GM13977 (cell line): ENCODE measurements at regions not wholly inside any gene's neighbourhood (a gene's known extent, or its start where the extent isn't known, plus 50 kb on each side); places are given as distances from the start of the nearest gene placed in this dataset.

Source experiments
- DNase-seq: peaks from one replicate; pipeline ENCODE4 v3.0.0; 2012; ENCODE audit warnings: low spot score
- in situ Hi-C: fragments of 300-500 bp; cut with MboI; formaldehyde crosslinking; loops from one replicate; pipeline ENCODE4 v1.12.0; 2022; ENCODE audit warnings: low sequenced_read_pairs, low pct_unique_long_range_greater_than_20kb, mixed read lengths, inconsistent platforms; ENCODE audit not compliant: unreplicated experiment
- TF ChIP-seq, protein P1 (sequence below): IDR thresholded peaks from 2 replicates; pipeline ENCODE4 v1.5.1; 2012; ENCODE audit warnings: mild to moderate bottlenecking, control low read depth; ENCODE audit not compliant: insufficient read depth; ENCODE audit errors: extremely low read depth, missing control alignments

DNA sequence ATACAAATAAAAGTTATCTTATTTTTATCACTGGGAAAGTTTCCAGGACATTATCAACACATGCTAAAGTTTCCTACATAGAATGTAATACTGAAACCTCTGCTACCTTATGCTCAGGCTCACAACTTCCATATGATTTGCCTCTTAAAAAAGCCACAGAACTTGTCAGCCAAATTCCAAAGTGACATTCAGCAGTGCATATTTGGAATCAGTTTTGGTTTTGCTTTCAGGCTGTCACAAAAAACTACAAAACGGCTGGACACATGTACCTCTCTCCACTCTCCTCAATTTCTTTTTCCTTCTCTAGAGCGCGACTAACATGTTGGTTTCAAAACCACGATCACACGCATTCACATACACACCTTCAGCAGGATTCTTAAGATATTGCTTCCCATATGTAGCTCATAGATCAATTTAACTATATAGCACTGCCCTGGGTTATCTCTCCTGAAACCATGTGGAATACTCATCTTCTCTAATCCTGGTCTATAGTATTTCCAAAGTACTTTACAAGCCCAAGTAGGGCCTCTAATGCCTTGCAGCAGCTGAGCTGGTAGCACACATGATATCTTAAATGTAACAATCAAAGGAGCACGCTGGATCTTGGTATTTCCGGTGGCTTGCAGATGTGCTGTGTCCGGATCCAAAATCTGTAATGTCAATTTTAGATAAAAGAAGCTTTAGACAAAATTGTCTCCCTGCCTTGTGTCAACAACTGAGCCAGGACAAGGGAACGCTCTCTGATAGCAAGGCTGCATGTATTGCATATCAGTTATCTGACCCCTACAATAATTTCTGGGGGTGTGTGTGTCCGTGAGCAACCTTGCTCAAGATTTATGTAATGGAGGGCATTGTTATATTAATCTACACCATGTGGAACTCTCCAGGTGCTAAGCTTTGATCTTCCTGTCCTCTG lies 203.2 kb downstream of the DMRT2 start:
- DNase-seq = no peak
- in situ Hi-C loops = no loop called here
- TF ChIP-seq, protein P1, sequence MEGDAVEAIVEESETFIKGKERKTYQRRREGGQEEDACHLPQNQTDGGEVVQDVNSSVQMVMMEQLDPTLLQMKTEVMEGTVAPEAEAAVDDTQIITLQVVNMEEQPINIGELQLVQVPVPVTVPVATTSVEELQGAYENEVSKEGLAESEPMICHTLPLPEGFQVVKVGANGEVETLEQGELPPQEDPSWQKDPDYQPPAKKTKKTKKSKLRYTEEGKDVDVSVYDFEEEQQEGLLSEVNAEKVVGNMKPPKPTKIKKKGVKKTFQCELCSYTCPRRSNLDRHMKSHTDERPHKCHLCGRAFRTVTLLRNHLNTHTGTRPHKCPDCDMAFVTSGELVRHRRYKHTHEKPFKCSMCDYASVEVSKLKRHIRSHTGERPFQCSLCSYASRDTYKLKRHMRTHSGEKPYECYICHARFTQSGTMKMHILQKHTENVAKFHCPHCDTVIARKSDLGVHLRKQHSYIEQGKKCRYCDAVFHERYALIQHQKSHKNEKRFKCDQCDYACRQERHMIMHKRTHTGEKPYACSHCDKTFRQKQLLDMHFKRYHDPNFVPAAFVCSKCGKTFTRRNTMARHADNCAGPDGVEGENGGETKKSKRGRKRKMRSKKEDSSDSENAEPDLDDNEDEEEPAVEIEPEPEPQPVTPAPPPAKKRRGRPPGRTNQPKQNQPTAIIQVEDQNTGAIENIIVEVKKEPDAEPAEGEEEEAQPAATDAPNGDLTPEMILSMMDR = no peak

DNA sequence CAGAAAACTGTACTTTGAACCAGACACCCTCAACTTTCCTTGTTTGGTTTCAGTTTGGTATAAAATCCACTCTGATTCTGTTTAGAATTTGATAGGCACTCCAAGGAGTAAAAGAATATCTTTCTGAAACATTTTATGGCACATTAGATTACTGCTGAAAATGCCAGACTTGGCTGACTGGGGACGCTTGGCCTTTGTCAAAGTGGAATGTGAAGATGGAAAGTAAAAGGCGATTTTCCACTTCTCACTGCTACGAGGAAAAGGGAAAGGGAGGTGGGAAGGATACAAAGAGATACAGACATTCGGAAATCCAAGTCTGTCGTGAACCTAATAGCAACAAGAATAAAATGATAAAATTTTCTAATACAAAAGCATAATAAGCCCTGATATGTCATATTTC lies 203.9 kb downstream of the DMRT2 start:
- in situ Hi-C loops = no loop called here
- TF ChIP-seq, protein P1 = no peak
- no peak for DNase-seq

DNA sequence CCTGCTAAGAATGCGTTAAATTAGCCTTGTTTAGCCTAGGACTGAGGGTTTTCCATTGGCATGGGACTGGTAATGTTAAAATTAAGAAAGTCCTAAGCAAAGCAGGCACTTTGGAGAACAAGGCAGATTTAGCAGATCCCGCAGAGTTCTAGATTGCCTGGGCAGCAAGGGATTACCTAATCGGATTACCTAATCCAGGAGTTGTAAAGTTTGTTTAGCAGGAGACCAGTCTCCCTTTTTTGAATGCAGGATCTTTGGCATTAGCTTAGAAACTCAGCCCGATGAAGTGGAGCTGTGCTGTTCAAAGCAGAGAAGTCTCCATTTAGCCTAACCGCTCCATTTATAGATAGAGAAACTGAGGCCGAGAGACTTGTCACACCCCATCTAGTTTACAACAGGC lies 206.0 kb downstream of the DMRT2 start:
- in situ Hi-C loops = no loop called here
- DNase-seq = no peak

DNA sequence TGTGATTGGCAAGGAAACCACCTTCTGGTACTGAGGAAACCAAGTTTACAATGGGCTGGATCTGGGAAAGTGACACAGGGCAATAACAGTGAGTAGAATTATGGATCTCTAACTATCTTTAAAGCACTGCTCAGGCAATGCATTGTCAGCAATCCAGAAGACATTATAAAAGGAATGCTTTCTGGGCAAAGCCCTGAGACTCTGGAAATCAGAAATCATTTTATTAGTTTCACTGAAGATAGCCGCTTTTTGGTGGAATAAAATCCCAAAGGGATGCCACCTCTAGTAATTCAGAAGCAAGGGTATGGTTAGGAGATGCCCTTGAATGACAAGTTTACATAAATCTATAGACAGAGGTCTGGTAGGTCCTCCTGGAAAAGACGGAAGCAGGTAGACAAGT lies 211.1 kb downstream of the DMRT2 start:
- DNase-seq = no peak
- in situ Hi-C loops = no loop called here
- TF ChIP-seq, protein P1 = no peak

More for the DNA sequence above, 206.0 kb downstream of the DMRT2 start:
- TF ChIP-seq, protein P1 = no peak

DNA sequence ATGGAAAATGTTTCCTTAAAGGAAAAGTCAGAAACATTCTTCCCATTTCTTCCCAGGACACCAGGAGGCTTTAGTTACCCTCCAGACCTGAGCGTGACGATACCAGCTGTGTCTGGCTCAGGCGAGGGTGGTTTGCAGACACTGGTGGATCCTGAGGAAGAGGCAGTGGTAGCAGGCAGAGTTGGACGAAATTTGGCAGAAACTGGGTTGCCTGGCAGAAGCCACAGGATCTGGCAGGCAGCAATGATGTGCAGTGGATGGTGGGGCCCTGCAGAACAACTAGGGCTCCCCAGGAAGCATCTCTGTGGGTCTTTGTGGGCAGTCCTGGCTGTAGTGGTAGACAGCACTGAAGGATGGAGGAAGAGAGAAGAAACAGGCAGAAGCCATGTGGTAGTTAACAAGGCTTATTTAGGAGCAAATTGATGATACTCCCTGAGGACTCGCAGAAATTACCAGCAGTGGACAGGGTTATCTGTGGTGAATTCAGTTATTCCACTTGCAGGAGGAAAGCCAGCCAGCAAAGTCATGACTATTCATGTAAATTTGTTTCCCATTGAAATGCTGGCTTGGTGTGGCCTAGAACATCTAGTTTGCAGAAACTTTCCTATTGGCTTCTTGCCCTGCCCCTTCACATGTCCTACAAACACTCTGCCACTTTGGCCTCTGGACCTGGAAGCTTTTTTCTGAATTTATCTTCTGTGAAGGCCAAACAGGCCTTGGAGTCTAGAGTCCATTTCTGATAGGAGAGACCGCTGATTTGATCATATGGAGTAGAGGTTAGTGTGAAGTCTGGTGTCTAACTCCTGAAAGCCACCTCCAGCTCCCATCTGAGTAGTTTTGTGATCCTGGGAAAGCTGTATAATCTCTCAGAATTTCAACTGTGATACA lies 212.0 kb downstream of the DMRT2 start:
- no peak for DNase-seq
- TF ChIP-seq, protein P1 = no peak

DNA sequence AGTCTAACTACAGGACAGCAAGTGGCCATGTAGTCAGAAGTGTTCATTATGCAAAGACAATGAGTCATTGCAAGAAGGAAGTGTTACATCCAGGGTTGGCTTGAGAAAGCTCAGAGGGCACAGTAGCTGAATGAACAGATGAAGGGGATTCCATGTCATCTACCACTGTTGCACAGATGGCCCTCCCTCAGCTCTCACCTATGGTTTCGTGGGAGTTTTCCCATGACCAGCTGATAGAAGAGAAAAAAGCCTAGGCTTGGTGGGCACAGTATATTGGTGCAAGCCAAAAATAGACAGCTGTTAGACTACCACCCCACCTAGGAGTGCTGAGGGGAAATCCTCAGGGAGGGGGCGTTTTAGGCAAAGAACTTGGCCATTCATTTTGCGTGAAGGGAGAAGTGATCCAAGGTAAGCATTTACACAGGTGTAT lies 217.0 kb downstream of the DMRT2 start:
- peak; percentile 23 for DNase-seq
- TF ChIP-seq, protein P1 = no peak
- in situ Hi-C loops = no loop called here

More for the DNA sequence above, 212.0 kb downstream of the DMRT2 start:
- in situ Hi-C loops = no loop called here
